T-cell (primary cell): ENCODE measurements at regions not wholly inside any gene's neighbourhood (a gene's known extent, or its start where the extent isn't known, plus 50 kb on each side); places are given as distances from the start of the nearest gene placed in this dataset.

Experiments
- ATAC-seq, 4 experiments: fragments of 200-7000 bp in 3 of 4; fragments of 150-1000 bp in 1 of 4; cut with Tn5 transposase; replicated peaks in 1 of 4; 1 replicate in 3 of 4; 2 replicates in 1 of 4; pipeline ENCODE4 v1.10.0; 2021; ENCODE audit warnings: moderate library complexity in 3 of 4, mild to moderate bottlenecking in 2 of 4, moderate number of reproducible peaks in 1 of 4
- CTCF ChIA-PET, 2 donors: fragments of 300-600 bp; sonication (Branson Sonifier 250); formaldehyde crosslinking; loops; one replicate each; lab custom pipeline; 2022; ENCODE audit warnings: antibody characterized with exemption in 2 of 2; lab: Charles Lee
- POLR2A ChIA-PET, 2 donors: fragments of 300-600 bp; sonication (Branson Sonifier 250); formaldehyde crosslinking; loops; one replicate each; lab custom pipeline; 2022; ENCODE audit warnings: antibody characterized with exemption in 2 of 2; lab: Charles Lee
- DNase-seq, 35 experiments: peaks; one replicate each; pipeline versions ENCODE4 v3.0.0 to v3.0.0-alpha.2; 2013 to 2023
- H3K27ac ChIP-seq: one replicate; pipeline ENCODE4 v1.5.1; 2013; ENCODE audit warnings: low read length
- H3K27me3 ChIP-seq, 2 experiments: replicated peaks in 1 of 2; 1 replicate in 1 of 2; 2 replicates in 1 of 2; pipeline versions ENCODE4 v1.6.1 to v1.7.0; 2013; ENCODE audit warnings: low read length in 1 of 2, mixed read lengths in 1 of 2; ENCODE audit not compliant: control insufficient read depth in 2 of 2, insufficient read depth in 2 of 2; ENCODE audit errors: extremely low read depth in 1 of 2
- H3K36me3 ChIP-seq, 2 donors: 1 replicate in 1 of 2; 2 replicates in 1 of 2; pipeline versions ENCODE4 v1.6.1 to v1.7.0; 2013; ENCODE audit warnings: low read length in 1 of 2; ENCODE audit not compliant: control insufficient read depth in 2 of 2, insufficient read depth in 1 of 2; ENCODE audit errors: extremely low read depth in 1 of 2
- H3K4me1 ChIP-seq, 2 experiments: 1 replicate in 1 of 2; 2 replicates in 1 of 2; pipeline versions ENCODE4 v1.6.1 to v1.7.0; 2013; ENCODE audit warnings: low read length in 2 of 2, mixed read lengths in 1 of 2; ENCODE audit not compliant: insufficient read depth in 2 of 2, control insufficient read depth in 1 of 2; ENCODE audit errors: extremely low read depth in 1 of 2
- H3K4me3 ChIP-seq, 2 donors: 1 replicate in 1 of 2; 2 replicates in 1 of 2; pipeline versions ENCODE4 v1.5.1 to v1.7.0; 2013; ENCODE audit warnings: mild to moderate bottlenecking in 2 of 2, low read length in 1 of 2, moderate library complexity in 1 of 2; ENCODE audit not compliant: control insufficient read depth in 1 of 2; ENCODE audit errors: extremely low read depth in 1 of 2
- H3K9me3 ChIP-seq: 2 replicates; pipeline ENCODE4 v1.7.0; 2013
- H3K27ac Mint-ChIP-seq, 2 donors: one replicate each; pipeline ENCODE4 v1.8.0; 2020 to 2021; ENCODE audit warnings: mild to moderate bottlenecking in 2 of 2, mixed read lengths in 2 of 2
- H3K27me3 Mint-ChIP-seq, 2 donors: one replicate each; pipeline ENCODE4 v1.8.0; 2021 to 2022; ENCODE audit warnings: mixed read lengths in 2 of 2
- H3K36me3 Mint-ChIP-seq: one replicate; pipeline ENCODE4 v1.8.0; 2021; ENCODE audit warnings: mixed read lengths
- H3K4me1 Mint-ChIP-seq, 3 donors: one replicate each; pipeline ENCODE4 v1.8.0; 2020 to 2022; ENCODE audit warnings: mixed read lengths in 3 of 3, mild to moderate bottlenecking in 1 of 3
- H3K4me3 Mint-ChIP-seq, 3 donors: one replicate each; pipeline ENCODE4 v1.8.0; 2020 to 2022; ENCODE audit warnings: mild to moderate bottlenecking in 3 of 3, mixed read lengths in 3 of 3, moderate library complexity in 3 of 3
- H3K9me3 Mint-ChIP-seq, 3 donors: one replicate each; pipeline ENCODE4 v1.8.0; 2020 to 2022; ENCODE audit warnings: mixed read lengths in 3 of 3
- WGBS: methylation state at CpG from one replicate; pipeline ENCODE4 v1.1.5; 2013; ENCODE audit warnings: missing lambda C conversion rate; ENCODE audit not compliant: insufficient coverage; 5-methylcytosine and 5-hydroxymethylcytosine counted together

DNA sequence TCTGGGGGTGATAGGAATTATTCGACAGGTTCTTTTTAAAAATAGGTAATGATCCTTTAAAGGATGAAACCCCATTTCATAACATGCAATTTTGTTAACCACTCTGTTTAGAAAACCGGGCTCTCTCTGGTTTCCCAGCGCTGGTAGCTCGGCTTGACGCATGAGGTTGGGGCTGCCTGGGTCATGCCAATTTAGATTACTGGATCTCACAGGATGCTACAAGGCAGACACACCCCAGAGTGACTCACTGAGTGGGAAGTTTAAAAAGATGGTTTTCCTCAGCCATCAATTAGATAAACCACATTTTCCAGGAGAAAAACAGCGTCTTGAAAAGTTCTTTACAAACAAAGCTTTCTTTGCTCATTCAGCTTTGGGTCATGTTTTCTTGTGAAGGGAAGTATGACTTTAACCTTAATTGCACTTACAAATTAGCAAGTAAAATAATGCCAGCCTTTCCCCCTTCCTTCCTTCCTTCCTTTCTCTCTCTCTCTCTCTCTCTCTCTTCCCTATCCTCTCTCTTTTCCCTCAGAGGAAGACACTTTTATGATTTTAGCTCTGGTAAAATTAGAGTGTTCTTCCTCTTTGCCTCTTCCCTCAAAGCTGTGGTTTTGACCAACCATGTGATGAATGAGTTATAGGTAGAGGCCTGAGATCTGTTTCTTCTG lies 99.8 kb downstream of the EPDR1 start:
- H3K27ac Mint-ChIP-seq: no peak overlapping the region
- no peak overlapping the region for H3K4me3 ChIP-seq
- ChIA-PET CTCF (interaction anchor here in 1 of 2 donors (0.6 kb wide), 1 partner anchor 809 kb away, joined by 4 read pairs; no protein-coding TSS in a partner anchor), POLR2A (no interaction called here)
- H3K4me3 Mint-ChIP-seq: no peak overlapping the region
- no peak for ATAC-seq
- H3K36me3 Mint-ChIP-seq: no peaks in the 10 kb centered on the region
- peaks cover 9 to 15% of the 10 kb centered on the region in 2 donors for H3K27me3 Mint-ChIP-seq
- no peaks in the 10 kb centered on the region for H3K9me3 Mint-ChIP-seq
- no peak overlapping the region for H3K27ac ChIP-seq
- 60% methylated on average over 1 of the region's 6 CpGs for WGBS
- H3K9me3 ChIP-seq: no peaks in the 10 kb centered on the region
- DNase-seq: no peak
- no peaks in the 10 kb centered on the region for H3K36me3 ChIP-seq
- H3K27me3 ChIP-seq: peaks cover 0 to under 1% of the 10 kb centered on the region in 2 experiments
- no peaks in the 10 kb centered on the region for H3K4me1 Mint-ChIP-seq
- H3K4me1 ChIP-seq: no peaks in the 10 kb centered on the region

GRCh38 chr7:38021892-38022291 lies 101.5 kb downstream of the EPDR1 start:
- Mint-ChIP-seq H3K27ac (no peak overlapping the region), H3K4me1 (no peaks in the 10 kb centered on the region), H3K36me3 (no peaks in the 10 kb centered on the region), H3K4me3 (no peak overlapping the region), H3K9me3 (no peaks in the 10 kb centered on the region), H3K27me3 (peaks cover 6 to 12% of the 10 kb centered on the region in 2 donors)
- Histone ChIP-seq H3K36me3 (no peaks in the 10 kb centered on the region), H3K27me3 (no peaks in the 10 kb centered on the region), H3K27ac (no peak overlapping the region), H3K4me1 (no peaks in the 10 kb centered on the region), H3K9me3 (no peaks in the 10 kb centered on the region), H3K4me3 (no peak overlapping the region)
- ChIA-PET POLR2A (no interaction called here), CTCF (no interaction called here)
- DNase-seq (no peak), ATAC-seq (no peak)
- 100% methylated on average over 2 of the region's 3 CpGs for WGBS

GRCh38 chr7:38025815-38026214 lies 105.4 kb downstream of the EPDR1 start:
- H3K27me3 ChIP-seq: no peaks in the 10 kb centered on the region
- H3K27me3 Mint-ChIP-seq: peaks cover 0 to 3% of the 10 kb centered on the region in 2 donors
- DNase-seq (no peak), ATAC-seq (no peak)
- no peaks in the 10 kb centered on the region for H3K36me3 ChIP-seq
- no peak overlapping the region for H3K4me3 ChIP-seq
- H3K4me3 Mint-ChIP-seq: no peak overlapping the region
- POLR2A ChIA-PET: interaction anchor here in 1 of 2 donors (0.6 kb wide), 1 partner anchor 680 kb away, joined by 3 read pairs; no protein-coding TSS in a partner anchor
- CTCF ChIA-PET: no interaction called here
- no peak overlapping the region for H3K27ac Mint-ChIP-seq
- H3K4me1 ChIP-seq: no peaks in the 10 kb centered on the region
- WGBS: no CpG with 5 or more reads among the region's 1 CpG
- no peaks in the 10 kb centered on the region for H3K4me1 Mint-ChIP-seq
- no peaks in the 10 kb centered on the region for H3K9me3 ChIP-seq
- H3K27ac ChIP-seq: no peak overlapping the region
- no peaks in the 10 kb centered on the region for H3K9me3 Mint-ChIP-seq
- H3K36me3 Mint-ChIP-seq: no peaks in the 10 kb centered on the region

DNA sequence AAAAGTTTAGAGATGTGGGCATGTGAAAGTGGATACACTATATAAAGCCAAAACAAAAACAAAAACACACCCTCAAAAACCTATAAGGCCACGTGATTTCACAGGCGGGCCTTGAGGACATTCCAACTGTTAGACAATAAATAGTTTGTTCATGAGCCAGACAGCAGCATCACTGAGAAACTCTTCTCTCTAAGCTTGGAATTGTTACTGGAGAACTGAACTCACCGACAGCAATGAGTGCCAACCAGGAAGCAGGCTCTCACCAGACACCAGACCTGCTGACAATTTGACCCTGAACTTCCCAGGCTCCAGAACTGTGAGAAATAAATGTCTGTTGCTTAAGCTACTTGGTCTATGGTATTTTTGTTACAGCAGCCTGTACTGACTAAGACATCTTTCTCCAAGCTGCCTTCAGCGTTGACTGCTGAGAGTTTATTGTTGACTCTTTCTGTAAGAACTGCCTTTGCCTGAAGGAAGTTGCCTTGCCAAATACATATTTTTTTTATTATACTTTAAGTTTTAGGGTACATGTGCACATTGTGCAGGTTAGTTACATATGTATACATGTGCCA lies 107.5 kb downstream of the EPDR1 start:
- Histone ChIP-seq H3K27ac (no peak overlapping the region), H3K4me3 (no peak overlapping the region), H3K9me3 (no peaks in the 10 kb centered on the region), H3K36me3 (no peaks in the 10 kb centered on the region), H3K27me3 (no peaks in the 10 kb centered on the region), H3K4me1 (no peaks in the 10 kb centered on the region)
- no peaks in the 10 kb centered on the region for H3K36me3 Mint-ChIP-seq
- ChIA-PET CTCF (no interaction called here), POLR2A (no interaction called here)
- peaks cover 3 to 4% of the 10 kb centered on the region in 2 donors for H3K27me3 Mint-ChIP-seq
- no peak overlapping the region for H3K27ac Mint-ChIP-seq
- WGBS: 100% methylated on average over 2 of the region's 4 CpGs
- no peak for DNase-seq
- H3K9me3 Mint-ChIP-seq: no peaks in the 10 kb centered on the region
- H3K4me1 Mint-ChIP-seq: no peaks in the 10 kb centered on the region
- H3K4me3 Mint-ChIP-seq: no peak overlapping the region
- ATAC-seq: no peak

GRCh38 chr7:38034062-38034908 lies 113.8 kb downstream of the EPDR1 start:
- peaks cover 15% of the 10 kb centered on the region in 2 donors for H3K27me3 Mint-ChIP-seq
- H3K4me3 Mint-ChIP-seq: no peak overlapping the region
- H3K4me1 Mint-ChIP-seq: peaks cover 0 to 6% (median 0%) of the 10 kb centered on the region in 3 donors
- no peaks in the 10 kb centered on the region for H3K4me1 ChIP-seq
- H3K27ac Mint-ChIP-seq: no peak overlapping the region
- POLR2A ChIA-PET: no interaction called here
- H3K27ac ChIP-seq: no peak overlapping the region
- 67% methylated on average over 3 of the region's 5 CpGs for WGBS
- no peaks in the 10 kb centered on the region for H3K27me3 ChIP-seq
- no peaks in the 10 kb centered on the region for H3K36me3 ChIP-seq
- no peak overlapping the region for H3K4me3 ChIP-seq
- no peaks in the 10 kb centered on the region for H3K36me3 Mint-ChIP-seq
- CTCF ChIA-PET: no interaction called here
- H3K9me3 Mint-ChIP-seq: peaks cover 0 to 6% (median 0%) of the 10 kb centered on the region in 3 donors
- no peaks in the 10 kb centered on the region for H3K9me3 ChIP-seq
- DNase-seq (no peak), ATAC-seq (no peak)

GRCh38 chr7:38040831-38041230 lies 120.4 kb downstream of the EPDR1 start:
- no peaks in the 10 kb centered on the region for H3K36me3 Mint-ChIP-seq
- POLR2A ChIA-PET: no interaction called here
- H3K27me3 Mint-ChIP-seq: peaks cover 5 to 7% of the 10 kb centered on the region in 2 donors
- WGBS: 94% methylated on average over 2 of the region's 4 CpGs
- Histone ChIP-seq H3K27me3 (no peaks in the 10 kb centered on the region), H3K27ac (no peak overlapping the region), H3K36me3 (no peaks in the 10 kb centered on the region), H3K4me1 (no peaks in the 10 kb centered on the region), H3K9me3 (no peaks in the 10 kb centered on the region), H3K4me3 (no peak overlapping the region)
- no peaks in the 10 kb centered on the region for H3K9me3 Mint-ChIP-seq
- ATAC-seq (no peak), DNase-seq (no peak)
- H3K27ac Mint-ChIP-seq: no peak overlapping the region
- CTCF ChIA-PET: no interaction called here
- no peaks in the 10 kb centered on the region for H3K4me1 Mint-ChIP-seq
- no peak overlapping the region for H3K4me3 Mint-ChIP-seq
